GM12872 (cell line): ENCODE measurements at regions not wholly inside any gene's neighbourhood (a gene's known extent, or its start where the extent isn't known, plus 50 kb on each side); places are given as distances from the start of the nearest gene placed in this dataset.

Source experiments
- TF ChIP-seq, protein P1 (sequence below): IDR thresholded peaks from 3 replicates; pipeline ENCODE4 v1.5.1; 2011; ENCODE audit warnings: low read depth, mild to moderate bottlenecking, low read length, moderate library complexity; ENCODE audit not compliant: insufficient read depth

DNA sequence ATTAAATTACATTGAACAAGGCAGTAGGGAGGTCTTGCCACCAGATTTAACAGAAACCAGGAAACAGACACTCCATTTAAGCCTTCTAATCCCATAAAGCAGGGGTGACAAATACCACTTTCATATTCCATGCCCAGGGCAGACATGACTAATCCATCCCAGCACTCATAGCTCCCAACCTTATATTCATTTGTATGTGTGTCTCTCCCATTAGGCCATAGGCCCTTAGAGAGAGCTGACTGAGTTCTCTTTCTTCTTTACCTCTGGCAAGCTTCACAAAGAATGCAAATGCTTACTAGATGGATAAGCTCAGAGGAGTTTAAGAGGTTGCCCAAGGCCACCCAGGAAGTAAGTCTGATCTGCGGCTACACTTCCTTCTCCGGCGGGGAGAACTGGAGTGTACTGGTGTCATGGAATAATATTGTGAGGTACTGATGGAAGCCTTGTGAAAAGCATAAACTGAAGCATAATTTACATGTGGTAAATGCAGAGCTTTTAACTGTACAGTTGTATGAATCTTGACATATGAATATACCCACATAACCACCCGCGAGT lies 239.7 kb upstream of the HABP2 start:
- TF ChIP-seq, protein P1, sequence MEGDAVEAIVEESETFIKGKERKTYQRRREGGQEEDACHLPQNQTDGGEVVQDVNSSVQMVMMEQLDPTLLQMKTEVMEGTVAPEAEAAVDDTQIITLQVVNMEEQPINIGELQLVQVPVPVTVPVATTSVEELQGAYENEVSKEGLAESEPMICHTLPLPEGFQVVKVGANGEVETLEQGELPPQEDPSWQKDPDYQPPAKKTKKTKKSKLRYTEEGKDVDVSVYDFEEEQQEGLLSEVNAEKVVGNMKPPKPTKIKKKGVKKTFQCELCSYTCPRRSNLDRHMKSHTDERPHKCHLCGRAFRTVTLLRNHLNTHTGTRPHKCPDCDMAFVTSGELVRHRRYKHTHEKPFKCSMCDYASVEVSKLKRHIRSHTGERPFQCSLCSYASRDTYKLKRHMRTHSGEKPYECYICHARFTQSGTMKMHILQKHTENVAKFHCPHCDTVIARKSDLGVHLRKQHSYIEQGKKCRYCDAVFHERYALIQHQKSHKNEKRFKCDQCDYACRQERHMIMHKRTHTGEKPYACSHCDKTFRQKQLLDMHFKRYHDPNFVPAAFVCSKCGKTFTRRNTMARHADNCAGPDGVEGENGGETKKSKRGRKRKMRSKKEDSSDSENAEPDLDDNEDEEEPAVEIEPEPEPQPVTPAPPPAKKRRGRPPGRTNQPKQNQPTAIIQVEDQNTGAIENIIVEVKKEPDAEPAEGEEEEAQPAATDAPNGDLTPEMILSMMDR = no peak

- TF ChIP-seq, protein P1 = no peak
These were observed 239.1 kb upstream of the HABP2 start for GRCh38 chr10:113313722-113314121.

GRCh38 chr10:113316506-113316905 lies 236.3 kb upstream of the HABP2 start:
- TF ChIP-seq, protein P1 = no peak

- TF ChIP-seq, protein P1 = no peak
These were observed 235.4 kb upstream of the HABP2 start for GRCh38 chr10:113317489-113317888.

DNA sequence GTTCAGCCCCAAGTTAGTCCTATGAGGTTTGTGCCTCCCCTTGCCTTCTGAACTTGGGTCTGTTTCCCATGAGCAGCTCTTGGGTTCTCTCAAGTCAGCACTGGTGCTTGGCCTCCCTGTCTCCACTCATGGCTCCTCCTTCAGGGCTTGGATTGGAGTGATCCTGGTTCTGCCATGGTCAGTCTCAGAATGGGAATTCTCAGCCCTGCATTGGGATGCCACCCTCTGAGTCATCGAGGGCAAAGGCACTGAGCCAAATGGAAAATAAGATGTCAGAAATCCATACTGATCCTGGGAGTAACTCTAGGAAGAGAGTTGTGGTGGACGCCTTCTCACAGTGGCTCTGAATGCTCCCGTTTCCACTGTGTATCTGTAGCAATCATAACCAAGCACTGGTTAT lies 233.4 kb upstream of the HABP2 start:
- TF ChIP-seq, protein P1 = no peak

DNA sequence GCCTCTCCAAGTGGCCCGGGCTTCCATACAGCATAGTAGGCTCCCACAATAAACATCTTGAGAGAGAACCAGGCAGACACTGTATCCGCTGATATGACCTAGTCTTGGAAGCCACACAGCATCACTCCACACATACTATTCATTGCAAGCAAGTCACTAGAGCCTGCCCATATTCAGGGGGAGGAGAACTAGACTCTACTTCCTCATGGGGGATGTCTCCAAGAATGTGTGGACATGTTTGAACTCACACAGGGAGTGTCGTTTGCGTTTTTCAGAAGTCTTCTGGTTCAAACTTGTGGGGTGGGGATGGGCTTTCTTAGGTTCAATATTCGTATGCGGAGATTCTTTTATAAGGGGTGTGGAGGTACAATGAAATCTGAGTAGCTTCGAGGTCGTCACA lies 232.6 kb upstream of the HABP2 start:
- TF ChIP-seq, protein P1 = no peak

GRCh38 chr10:113320987-113321386 lies 231.9 kb upstream of the HABP2 start:
- TF ChIP-seq, protein P1 = no peak
